NCI-H2196 (cell line): ENCODE measurements at regions not wholly inside any gene's neighbourhood (a gene's known extent, or its start where the extent isn't known, plus 50 kb on each side); places are given as distances from the start of the nearest gene placed in this dataset.

Experiments
- DNase-seq: peaks from one replicate; lab custom pipeline; 2025; ENCODE audit not compliant: unreplicated experiment; lab: John Stamatoyannopoulos, UW

GRCh38 chr2:226652983-226653765 is 146.4 kb downstream of the IRS1 start:
- no peak for DNase-seq

GRCh38 chr2:226652369-226652768 is 147.3 kb downstream of the IRS1 start:
- no peak for DNase-seq

GRCh38 chr2:226649871-226650660 is 149.6 kb downstream of the IRS1 start:
- DNase-seq = no peak

GRCh38 chr2:226649201-226649600 is 150.4 kb downstream of the IRS1 start:
- no peak for DNase-seq

- no peak for DNase-seq
Measured at GRCh38 chr2:226647621-226648518, 151.8 kb downstream of the IRS1 start.

- DNase-seq = no peak
Measured at GRCh38 chr2:226644399-226644865, 155.2 kb downstream of the IRS1 start.

GRCh38 chr2:226643946-226644282 is 155.7 kb downstream of the IRS1 start:
- DNase-seq = no peak

- no peak for DNase-seq
Measured at GRCh38 chr2:226643030-226643945, 156.3 kb downstream of the IRS1 start.

- no peak for DNase-seq
Measured at GRCh38 chr2:226641008-226641407, 158.6 kb downstream of the IRS1 start.

GRCh38 chr2:226640501-226640900 is 159.1 kb downstream of the IRS1 start:
- no peak for DNase-seq

GRCh38 chr2:226639550-226639949 is 160.1 kb downstream of the IRS1 start:
- no peak for DNase-seq

- no peak for DNase-seq
Measured at GRCh38 chr2:226638576-226638975, 161.0 kb downstream of the IRS1 start.

- no peak for DNase-seq
Measured at GRCh38 chr2:226637383-226637782, 162.2 kb downstream of the IRS1 start.

- DNase-seq = no peak
Measured at GRCh38 chr2:226636586-226636985, 163.0 kb downstream of the IRS1 start.

- no peak for DNase-seq
Measured at GRCh38 chr2:226634943-226635604, 164.5 kb downstream of the IRS1 start.

- DNase-seq = no peak
Measured at GRCh38 chr2:226631671-226632070, 167.9 kb downstream of the IRS1 start.

- DNase-seq = no peak
Measured at GRCh38 chr2:226631187-226631586, 168.4 kb downstream of the IRS1 start.

- no peak for DNase-seq
Measured at GRCh38 chr2:226625946-226626345, 173.7 kb downstream of the IRS1 start.

- no peak for DNase-seq
Measured at GRCh38 chr2:226623587-226624368, 175.8 kb downstream of the IRS1 start.
